WTC11 (cell line): ENCODE measurements at regions not wholly inside any gene's neighbourhood (a gene's known extent, or its start where the extent isn't known, plus 50 kb on each side); places are given as distances from the start of the nearest gene placed in this dataset.

Source experiments
- ATAC-seq: fragments of 200-7000 bp; cut with Tn5 transposase; 2 replicates; pipeline ENCODE4 v1.10.0; 2021; ENCODE audit warnings: mild to moderate bottlenecking, moderate library complexity
- CTCF ChIA-PET: fragments of 300-600 bp; sonication (Branson Sonifier 250); formaldehyde crosslinking; loops from one replicate; lab custom pipeline; 2021; ENCODE audit warnings: antibody characterized with exemption; lab: Charles Lee
- POLR2A ChIA-PET: fragments of 350-600 bp; sonication (Branson Sonifier 250); formaldehyde crosslinking; loops from one replicate; lab custom pipeline; 2021; ENCODE audit warnings: antibody characterized with exemption; lab: Charles Lee
- DNase-seq: peaks from one replicate; pipeline ENCODE4 v3.0.0; 2021; ENCODE audit warnings: low spot score
- H3K27ac Mint-ChIP-seq: 2 replicates; pipeline ENCODE4 v1.8.0; 2021; ENCODE audit warnings: mixed read lengths
- H3K27me3 Mint-ChIP-seq: 2 replicates; pipeline ENCODE4 v1.8.0; 2021; ENCODE audit warnings: low read depth, mild to moderate bottlenecking, moderate library complexity, mixed read lengths
- H3K36me3 Mint-ChIP-seq: 2 replicates; pipeline ENCODE4 v1.8.0; 2021; ENCODE audit warnings: mixed read lengths
- H3K4me1 Mint-ChIP-seq: 2 replicates; pipeline ENCODE4 v1.8.0; 2022; ENCODE audit warnings: mixed read lengths
- H3K4me3 Mint-ChIP-seq: 2 replicates; pipeline ENCODE4 v1.8.0; 2021; ENCODE audit warnings: mild to moderate bottlenecking, moderate library complexity, mixed read lengths
- H3K9me3 Mint-ChIP-seq: 2 replicates; pipeline ENCODE4 v1.8.0; 2021; ENCODE audit warnings: mixed read lengths
- ATF2 ChIP-seq: sonication (generic); formaldehyde crosslinking; IDR thresholded peaks from 2 replicates; pipeline ENCODE4 v1.8.1; 2022; ENCODE audit warnings: low read depth, missing genetic modification reagents, borderline replicate concordance
- E2F4 ChIP-seq: sonication (generic); formaldehyde crosslinking; IDR thresholded peaks from 2 replicates; pipeline ENCODE4 v1.8.1; 2022; ENCODE audit warnings: low read depth, mild to moderate bottlenecking, moderate library complexity, missing genetic modification reagents, borderline replicate concordance
- FOXJ3 ChIP-seq: sonication (generic); formaldehyde crosslinking; IDR thresholded peaks from 2 replicates; pipeline ENCODE4 v1.9.0; 2021; ENCODE audit warnings: missing genetic modification reagents, mild to moderate bottlenecking, borderline replicate concordance
- FOXK1 ChIP-seq: sonication (generic); formaldehyde crosslinking; IDR thresholded peaks from 2 replicates; pipeline ENCODE4 v1.8.0; 2022; ENCODE audit warnings: mild to moderate bottlenecking, moderate library complexity, missing genetic modification reagents
- HMGA2 ChIP-seq: fragments of 250-450 bp; sonication (Bioruptor Pico); IDR thresholded peaks from 2 replicates; pipeline ENCODE4 v1.4.0; 2021; ENCODE audit warnings: mild to moderate bottlenecking, moderate library complexity
- MLX ChIP-seq: sonication (generic); formaldehyde crosslinking; IDR thresholded peaks from 2 replicates; pipeline ENCODE4 v1.8.1; 2023; ENCODE audit warnings: mild to moderate bottlenecking, missing genetic modification reagents, moderate library complexity
- OVOL2 ChIP-seq: fragments of 250-450 bp; sonication (Bioruptor Pico); IDR thresholded peaks from 2 replicates; pipeline ENCODE4 v1.9.0; 2021; ENCODE audit warnings: mild to moderate bottlenecking, borderline replicate concordance
- PREB ChIP-seq: sonication (generic); formaldehyde crosslinking; IDR thresholded peaks from 2 replicates; pipeline ENCODE4 v1.8.1; 2022; ENCODE audit warnings: mild to moderate bottlenecking, missing genetic modification reagents, moderate library complexity, borderline replicate concordance
- ZBTB43 ChIP-seq: sonication (generic); formaldehyde crosslinking; IDR thresholded peaks from 2 replicates; pipeline ENCODE4 v1.8.1; 2023; ENCODE audit warnings: mild to moderate bottlenecking, missing genetic modification reagents
- ZNF121 ChIP-seq: sonication (generic); formaldehyde crosslinking; IDR thresholded peaks from 2 replicates; pipeline ENCODE4 v1.8.0; 2023; ENCODE audit warnings: missing genetic modification reagents
- ZNF219 ChIP-seq: sonication (generic); formaldehyde crosslinking; IDR thresholded peaks from 2 replicates; pipeline ENCODE4 v1.8.0; 2023; ENCODE audit warnings: missing genetic modification reagents, mild to moderate bottlenecking, borderline replicate concordance
- ZNF281 ChIP-seq: sonication (generic); formaldehyde crosslinking; IDR thresholded peaks from 2 replicates; pipeline ENCODE4 v1.8.0; 2023; ENCODE audit warnings: mild to moderate bottlenecking, missing genetic modification reagents
- ZNF425 ChIP-seq: fragments of 250-450 bp; sonication (Bioruptor Pico); conservative IDR thresholded peaks from 2 replicates; pipeline ENCODE4 v1.9.0; 2021; ENCODE audit warnings: mild to moderate bottlenecking

GRCh38 chr9:93391898-93392297 is 59.6 kb upstream of the FAM120A start (continued):
- no peak for TF ChIP-seq ZNF425 (CRISPR knock-in tag)
- no peak for TF ChIP-seq ZNF121 (CRISPR knock-in tag)
- no peak for TF ChIP-seq ATF2 (CRISPR knock-in tag)
- TF ChIP-seq FOXJ3, result no peak

GRCh38 chr9:93392974-93393373 is 58.5 kb upstream of the FAM120A start:
- Mint-ChIP-seq H3K4me3 (no peak overlapping the region), H3K27me3 (peaks cover 11% of the 10 kb centered on the region; the same call in 1 of the 2 replicates)
- no peak for DNase-seq
- POLR2A ChIA-PET, result interaction anchor here (0.6 kb wide), 1 partner anchor 241 kb away, joined by 5 read pairs; no protein-coding TSS in a partner anchor
- no peak for TF ChIP-seq MLX (CRISPR knock-in tag)
- no peak for TF ChIP-seq PREB (CRISPR knock-in tag)
- no peak for TF ChIP-seq ZNF219
- no peak for TF ChIP-seq ZNF281 (CRISPR knock-in tag)
- no peak for TF ChIP-seq FOXK1 (CRISPR knock-in tag)
- no peak for TF ChIP-seq ZBTB43 (CRISPR knock-in tag)
- TF ChIP-seq OVOL2 (CRISPR knock-in tag), result no peak
- no peak for TF ChIP-seq E2F4 (CRISPR knock-in tag)
- TF ChIP-seq HMGA2 (CRISPR knock-in tag), result no peak
- TF ChIP-seq, all 79 proteins: peak for 0
- H3K27ac Mint-ChIP-seq, result no peak overlapping the region
- H3K36me3 Mint-ChIP-seq, result no peaks in the 10 kb centered on the region
- no peak for ATAC-seq
- CTCF ChIA-PET, result no interaction called here
- H3K9me3 Mint-ChIP-seq, result no peaks in the 10 kb centered on the region
- H3K4me1 Mint-ChIP-seq, result peaks cover 5% of the 10 kb centered on the region
